HEK293 (cell line): ENCODE measurements at regions not wholly inside any gene's neighbourhood (a gene's known extent, or its start where the extent isn't known, plus 50 kb on each side); places are given as distances from the start of the nearest gene placed in this dataset.

ENCODE experiments used
- CTCF ChIA-PET: fragments of 350-600 bp; formaldehyde crosslinking; extraction: SDS; loops from one replicate; lab custom pipeline; 2021; ENCODE audit warnings: antibody characterized with exemption; lab: Yijun Ruan, JAX
- POLR2A ChIA-PET: fragments of 300-600 bp; formaldehyde crosslinking; extraction: SDS; loops from one replicate; lab custom pipeline; 2020; ENCODE audit warnings: antibody characterized with exemption, inconsistent platforms; lab: Yijun Ruan, JAX
- H3K27ac ChIP-seq: fragments of 200-500 bp; sonication (Bioruptor generic); 2 replicates; pipeline ENCODE4 v1.5.1; 2014; ENCODE audit warnings: low read depth, low read length, control low read depth, inconsistent platforms; ENCODE audit errors: extremely low read depth
- H3K36me3 ChIP-seq, 2 experiments: fragments of 200-500 bp in 1 of 2; sonication (Bioruptor generic) in 1 of 2; 1 replicate in 1 of 2; 2 replicates in 1 of 2; pipeline ENCODE4 v1.5.1; 2014 to 2017; ENCODE audit warnings: inconsistent platforms in 2 of 2, low read length in 2 of 2; ENCODE audit not compliant: control insufficient read depth in 2 of 2, insufficient read depth in 1 of 2
- H3K4me1 ChIP-seq: fragments of 200-500 bp; sonication (Bioruptor generic); 2 replicates; pipeline ENCODE4 v1.5.1; 2014; ENCODE audit warnings: mild to moderate bottlenecking, low read length, inconsistent platforms; ENCODE audit not compliant: control insufficient read depth, insufficient read depth
- H3K4me3 ChIP-seq: 2 replicates; pipeline ENCODE4 v1.5.1; 2011; ENCODE audit warnings: low read depth, mild to moderate bottlenecking, control low read depth, low read length, moderate library complexity
- H3K9me3 ChIP-seq: fragments of 200-500 bp; sonication (Bioruptor generic); 2 replicates; pipeline ENCODE4 v1.5.1; 2014; ENCODE audit warnings: low read depth, low read length, inconsistent platforms; ENCODE audit not compliant: control insufficient read depth, insufficient read depth
- AEBP2 ChIP-seq: fragments of 450-650 bp; formaldehyde crosslinking; IDR thresholded peaks from 2 replicates; pipeline ENCODE4 v1.5.1; 2016; ENCODE audit warnings: missing biosample characterization, missing genetic modification characterization, borderline replicate concordance
- ELK4 ChIP-seq: IDR thresholded peaks from 2 replicates; pipeline ENCODE4 v1.6.1; 2011; ENCODE audit warnings: mild to moderate bottlenecking, low read depth, low read length, borderline replicate concordance
- GLI4 ChIP-seq: fragments of 450-650 bp; formaldehyde crosslinking; IDR thresholded peaks from 2 replicates; pipeline ENCODE4 v1.5.1; 2016; ENCODE audit warnings: missing biosample characterization, missing genetic modification characterization
- HOXC10 ChIP-seq: sonication (generic); formaldehyde crosslinking; IDR thresholded peaks from 2 replicates; pipeline ENCODE4 v1.8.1; 2023; ENCODE audit warnings: mild to moderate bottlenecking, missing genetic modification reagents
- PATZ1 ChIP-seq: fragments of 450-650 bp; formaldehyde crosslinking; IDR thresholded peaks from 2 replicates; pipeline ENCODE4 v1.5.1; 2016; ENCODE audit warnings: missing biosample characterization, missing genetic modification characterization
- PBX3 ChIP-seq: sonication (generic); formaldehyde crosslinking; IDR thresholded peaks from 2 replicates; pipeline ENCODE4 v1.8.1; 2022; ENCODE audit warnings: mild to moderate bottlenecking, moderate library complexity, missing genetic modification reagents
- TSHZ1 ChIP-seq: fragments of 450-650 bp; formaldehyde crosslinking; IDR thresholded peaks from 2 replicates; pipeline ENCODE4 v1.5.1; 2016; ENCODE audit warnings: missing biosample characterization, missing genetic modification characterization, borderline replicate concordance
- WT1 ChIP-seq: fragments of 450-650 bp; formaldehyde crosslinking; IDR thresholded peaks from 2 replicates; pipeline ENCODE4 v1.5.1; 2016; ENCODE audit warnings: missing biosample characterization, missing genetic modification characterization
- ZBTB17 ChIP-seq: fragments of 450-650 bp; formaldehyde crosslinking; IDR thresholded peaks from 2 replicates; pipeline ENCODE4 v1.5.1; 2016; ENCODE audit warnings: missing biosample characterization, missing genetic modification characterization
- ZBTB44 ChIP-seq: fragments of 450-650 bp; IDR thresholded peaks from 2 replicates; pipeline ENCODE4 v1.5.1; 2018; ENCODE audit warnings: missing biosample characterization, mild to moderate bottlenecking, missing genetic modification characterization
- ZEB2 ChIP-seq: fragments of 450-650 bp; formaldehyde crosslinking; IDR thresholded peaks from 2 replicates; pipeline ENCODE4 v1.5.1; 2016; ENCODE audit warnings: missing biosample characterization, missing genetic modification characterization
- ZNF155 ChIP-seq: fragments of 450-650 bp; formaldehyde crosslinking; IDR thresholded peaks from 2 replicates; pipeline ENCODE4 v1.5.1; 2016; ENCODE audit warnings: missing biosample characterization, missing genetic modification characterization
- ZNF169 ChIP-seq: fragments of 450-650 bp; formaldehyde crosslinking; IDR thresholded peaks from 2 replicates; pipeline ENCODE4 v1.5.1; 2016; ENCODE audit warnings: missing biosample characterization, missing genetic modification characterization
- ZNF202 ChIP-seq: fragments of 450-650 bp; formaldehyde crosslinking; IDR thresholded peaks from 2 replicates; pipeline ENCODE4 v1.5.1; 2016; ENCODE audit warnings: missing biosample characterization, missing genetic modification characterization, borderline replicate concordance
- ZNF341 ChIP-seq: fragments of 450-650 bp; formaldehyde crosslinking; IDR thresholded peaks from 2 replicates; pipeline ENCODE4; 2016; ENCODE audit warnings: low read depth, missing biosample characterization, missing genetic modification characterization
- ZNF366 ChIP-seq: fragments of 450-650 bp; formaldehyde crosslinking; conservative IDR thresholded peaks from 2 replicates; pipeline ENCODE4 v1.5.1; 2016; ENCODE audit warnings: missing biosample characterization, missing genetic modification characterization
- ZNF391 ChIP-seq: fragments of 450-650 bp; formaldehyde crosslinking; IDR thresholded peaks from 2 replicates; pipeline ENCODE4 v1.5.1; 2016; ENCODE audit warnings: low read depth, missing biosample characterization, missing genetic modification characterization, borderline replicate concordance
- ZNF394 ChIP-seq: fragments of 450-650 bp; formaldehyde crosslinking; IDR thresholded peaks from 2 replicates; pipeline ENCODE4 v1.5.1; 2016; ENCODE audit warnings: missing biosample characterization, missing genetic modification characterization, mild to moderate bottlenecking, moderate library complexity, borderline replicate concordance
- ZNF513 ChIP-seq: fragments of 450-650 bp; IDR thresholded peaks from 2 replicates; pipeline ENCODE4 v1.5.1; 2018; ENCODE audit warnings: missing biosample characterization, missing genetic modification characterization
- ZNF514 ChIP-seq: fragments of 450-650 bp; formaldehyde crosslinking; IDR thresholded peaks from 2 replicates; pipeline ENCODE4 v1.5.1; 2016; ENCODE audit warnings: missing biosample characterization, missing genetic modification characterization
- ZNF544 ChIP-seq: fragments of 450-650 bp; formaldehyde crosslinking; IDR thresholded peaks from 2 replicates; pipeline ENCODE4 v1.5.0; 2017; ENCODE audit warnings: missing biosample characterization, missing genetic modification characterization
- ZNF626 ChIP-seq: fragments of 450-650 bp; sonication (Bioruptor Pico); formaldehyde crosslinking; IDR thresholded peaks from 2 replicates; pipeline ENCODE4 v1.5.1; 2018; ENCODE audit warnings: missing biosample characterization, missing genetic modification characterization, inconsistent platforms
- ZNF791 ChIP-seq: fragments of 450-650 bp; formaldehyde crosslinking; IDR thresholded peaks from 2 replicates; pipeline ENCODE4 v1.5.1; 2016; ENCODE audit warnings: missing biosample characterization, missing genetic modification characterization

GRCh38 chr16:75918109-75918508, 191.8 kb upstream of the CPHXL start:
- CTCF ChIA-PET, result no interaction called here
- Histone ChIP-seq H3K36me3 (no peaks in the 10 kb centered on the region), H3K27ac (no peak overlapping the region), H3K4me3 (no peak overlapping the region), H3K9me3 (no peaks in the 10 kb centered on the region), H3K4me1 (no peaks in the 10 kb centered on the region)
- TF ChIP-seq ELK4, result no peak
- TF ChIP-seq WT1 (tag by site-specific recombination), result no peak
- no peak for TF ChIP-seq TSHZ1 (tag by site-specific recombination)
- TF ChIP-seq ZNF544, result no peak
- no peak for TF ChIP-seq ZBTB44 (tag by site-specific recombination)
- no peak for TF ChIP-seq GLI4 (tag by site-specific recombination)
- TF ChIP-seq ZNF155 (tag by site-specific recombination), result no peak
- no peak for TF ChIP-seq PATZ1
- POLR2A ChIA-PET, result no interaction called here

GRCh38 chr16:75919664-75920063, 193.4 kb upstream of the CPHXL start:
- Histone ChIP-seq H3K4me1 (no peaks in the 10 kb centered on the region), H3K4me3 (no peak overlapping the region), H3K36me3 (no peaks in the 10 kb centered on the region), H3K27ac (no peak overlapping the region), H3K9me3 (no peaks in the 10 kb centered on the region)
- POLR2A ChIA-PET, result no interaction called here
- CTCF ChIA-PET, result no interaction called here
- TF ChIP-seq ZBTB17 (tag by site-specific recombination), result no peak
- no peak for TF ChIP-seq ZNF791 (tag by site-specific recombination)
- TF ChIP-seq ZNF514 (tag by site-specific recombination), result no peak
- no peak for TF ChIP-seq HOXC10 (CRISPR knock-in tag)
- TF ChIP-seq ZEB2 (tag by site-specific recombination), result no peak
- TF ChIP-seq ZNF366 (tag by site-specific recombination), result no peak
- TF ChIP-seq ZNF341, result no peak
- TF ChIP-seq ZNF202, result no peak
- TF ChIP-seq PBX3 (CRISPR knock-in tag), result no peak
- TF ChIP-seq AEBP2 (tag by site-specific recombination), result no peak
- no peak for TF ChIP-seq ZNF626 (tag by site-specific recombination)
- no peak for TF ChIP-seq ZNF394 (tag by site-specific recombination)
- TF ChIP-seq ZNF391 (tag by site-specific recombination), result no peak
- TF ChIP-seq ZNF169 (tag by site-specific recombination), result no peak
- no peak for TF ChIP-seq GLI4 (tag by site-specific recombination)
- TF ChIP-seq ZNF513 (tag by site-specific recombination), result no peak
